Calu3 (cell line): ENCODE measurements at regions not wholly inside any gene's neighbourhood (a gene's known extent, or its start where the extent isn't known, plus 50 kb on each side); places are given as distances from the start of the nearest gene placed in this dataset.
"Not testable (repeated sequence)": the region's sequence is repeated elsewhere in the genome, so short reads cannot be mapped to it uniquely, and the experiment has no call there.

Experiments
- BruUV-seq: library from RNA; stranded (reverse); fragments of 400-500 nt; replicated peaks from 2 replicates; lab custom pipeline; 2021; lab: Mats Ljungman, UMichigan
- CTCF ChIA-PET: fragments of 300-600 bp; sonication (Branson Sonifier 250); formaldehyde crosslinking; loops from one replicate; lab custom pipeline; 2022; ENCODE audit warnings: antibody characterized with exemption; lab: Charles Lee
- DNase-seq: peaks from one replicate; pipeline ENCODE4 v3.0.0; 2022
- H3K27ac Mint-ChIP-seq: one replicate; pipeline ENCODE4 v1.8.0; 2022; ENCODE audit warnings: mixed read lengths; ENCODE audit not compliant: unreplicated experiment
- H3K27me3 Mint-ChIP-seq: one replicate; pipeline ENCODE4 v1.8.0; 2022; ENCODE audit warnings: mixed read lengths; ENCODE audit not compliant: unreplicated experiment
- H3K36me3 Mint-ChIP-seq: one replicate; pipeline ENCODE4 v1.8.0; 2022; ENCODE audit warnings: mild to moderate bottlenecking, moderate library complexity, mixed read lengths; ENCODE audit not compliant: insufficient read depth, unreplicated experiment
- H3K4me1 Mint-ChIP-seq: one replicate; pipeline ENCODE4 v1.8.0; 2022; ENCODE audit warnings: mild to moderate bottlenecking, low read depth, mixed read lengths; ENCODE audit not compliant: unreplicated experiment
- H3K4me3 Mint-ChIP-seq: one replicate; pipeline ENCODE4 v1.8.0; 2022; ENCODE audit warnings: mild to moderate bottlenecking, low read depth, moderate library complexity, mixed read lengths; ENCODE audit not compliant: unreplicated experiment
- H3K9me3 Mint-ChIP-seq: one replicate; pipeline ENCODE4 v1.8.0; 2022; ENCODE audit warnings: low read depth, mixed read lengths; ENCODE audit not compliant: unreplicated experiment
- intact Hi-C: fragments of 100-400 bp; cut with micrococcal nuclease; formaldehyde crosslinking; loops from one replicate; pipeline ENCODE4 v1.10.0; 2022; ENCODE audit not compliant: unreplicated experiment
- TF ChIP-seq, protein P1 (sequence below): fragments of 200-600 bp; IDR thresholded peaks from one replicate; pipeline ENCODE4 v1.8.0; 2022; ENCODE audit warnings: antibody characterized with exemption; ENCODE audit not compliant: unreplicated experiment

DNA sequence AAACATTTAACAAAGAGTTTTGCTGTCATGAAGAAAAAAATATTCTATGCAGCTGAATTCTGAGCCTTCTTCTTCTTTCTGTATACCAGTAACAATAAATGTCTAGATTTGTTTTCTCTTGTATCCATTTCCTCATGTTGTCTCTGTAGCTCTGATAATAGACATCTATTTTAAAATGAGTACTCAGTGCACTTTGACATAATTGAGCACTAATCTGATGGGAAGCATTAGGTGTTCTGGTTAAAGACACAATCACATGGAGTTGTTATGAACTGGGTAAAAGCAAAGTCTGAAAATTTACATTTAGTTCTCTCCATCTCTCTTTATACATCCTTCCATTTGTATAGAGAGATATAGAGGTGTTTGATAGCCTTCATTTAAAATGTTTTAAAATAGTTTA is 230.0 kb downstream of the BCHE start:
- intact Hi-C loops = no loop called here
- Mint-ChIP-seq H3K4me3 (no peak overlapping the region), H3K36me3 (no peaks in the 10 kb centered on the region), H3K4me1 (no peaks in the 10 kb centered on the region), H3K9me3 (peaks cover 2% of the 10 kb centered on the region), H3K27me3 (no peaks in the 10 kb centered on the region), H3K27ac (no peak overlapping the region)
- DNase-seq = no peak
- TF ChIP-seq, protein P1, sequence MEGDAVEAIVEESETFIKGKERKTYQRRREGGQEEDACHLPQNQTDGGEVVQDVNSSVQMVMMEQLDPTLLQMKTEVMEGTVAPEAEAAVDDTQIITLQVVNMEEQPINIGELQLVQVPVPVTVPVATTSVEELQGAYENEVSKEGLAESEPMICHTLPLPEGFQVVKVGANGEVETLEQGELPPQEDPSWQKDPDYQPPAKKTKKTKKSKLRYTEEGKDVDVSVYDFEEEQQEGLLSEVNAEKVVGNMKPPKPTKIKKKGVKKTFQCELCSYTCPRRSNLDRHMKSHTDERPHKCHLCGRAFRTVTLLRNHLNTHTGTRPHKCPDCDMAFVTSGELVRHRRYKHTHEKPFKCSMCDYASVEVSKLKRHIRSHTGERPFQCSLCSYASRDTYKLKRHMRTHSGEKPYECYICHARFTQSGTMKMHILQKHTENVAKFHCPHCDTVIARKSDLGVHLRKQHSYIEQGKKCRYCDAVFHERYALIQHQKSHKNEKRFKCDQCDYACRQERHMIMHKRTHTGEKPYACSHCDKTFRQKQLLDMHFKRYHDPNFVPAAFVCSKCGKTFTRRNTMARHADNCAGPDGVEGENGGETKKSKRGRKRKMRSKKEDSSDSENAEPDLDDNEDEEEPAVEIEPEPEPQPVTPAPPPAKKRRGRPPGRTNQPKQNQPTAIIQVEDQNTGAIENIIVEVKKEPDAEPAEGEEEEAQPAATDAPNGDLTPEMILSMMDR = no peak
- CTCF ChIA-PET = no interaction called here
- no TSS peak for BruUV-seq

DNA sequence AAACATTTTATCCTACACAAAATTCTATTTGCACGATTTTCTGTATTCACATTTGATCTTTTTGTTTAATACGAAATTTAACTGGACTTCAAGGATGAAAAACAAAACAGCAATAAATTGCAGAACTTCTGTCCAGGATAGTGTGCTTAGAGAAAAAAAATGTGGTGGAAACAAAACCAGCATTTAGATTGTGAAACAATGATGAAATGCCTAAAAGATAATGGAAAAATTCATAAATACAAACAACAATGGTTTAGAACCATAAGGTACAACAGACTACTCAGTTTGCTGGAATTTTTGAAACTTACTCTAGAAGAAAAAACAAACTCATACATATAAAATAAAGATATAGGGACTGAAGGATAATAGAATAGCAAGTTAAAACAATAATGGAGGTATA is 234.0 kb downstream of the BCHE start:
- intact Hi-C loops = no loop called here
- no peak overlapping the region for H3K4me3 Mint-ChIP-seq
- CTCF ChIA-PET = interaction anchor here (0.5 kb wide), 1 partner anchor 29 kb away, joined by 3 read pairs; no protein-coding TSS in a partner anchor
- no peaks in the 10 kb centered on the region for H3K27me3 Mint-ChIP-seq
- peaks cover 2% of the 10 kb centered on the region for H3K9me3 Mint-ChIP-seq
- no peak overlapping the region for H3K27ac Mint-ChIP-seq
- TF ChIP-seq, protein P1 = no peak
- no peaks in the 10 kb centered on the region for H3K36me3 Mint-ChIP-seq
- no peaks in the 10 kb centered on the region for H3K4me1 Mint-ChIP-seq
- BruUV-seq = no TSS peak
- no peak for DNase-seq

DNA sequence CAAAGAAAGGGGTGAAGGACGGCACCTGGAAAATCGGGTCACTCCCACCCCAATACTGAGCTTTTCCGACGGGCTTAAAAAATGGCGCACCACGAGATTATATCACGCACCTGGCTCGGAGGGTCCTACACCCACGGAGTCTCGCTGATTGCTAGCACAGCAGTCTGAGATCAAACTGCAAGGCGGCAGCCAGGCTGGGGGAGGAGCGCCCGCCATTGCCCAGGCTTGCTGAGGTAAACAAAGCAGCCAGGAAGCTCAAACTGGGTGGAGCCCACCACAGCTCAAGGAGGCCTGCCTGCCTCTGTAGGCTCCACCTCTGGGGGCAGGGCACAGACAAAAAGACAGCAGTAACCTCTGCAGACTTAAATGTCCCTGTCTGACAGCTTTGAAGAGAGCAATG is 264.7 kb downstream of the BCHE start:
- H3K36me3 Mint-ChIP-seq, H3K27ac Mint-ChIP-seq, CTCF ChIA-PET, H3K27me3 Mint-ChIP-seq, DNase-seq, intact Hi-C loops, H3K4me3 Mint-ChIP-seq, BruUV-seq, H3K9me3 Mint-ChIP-seq: not testable (repeated sequence)
- peaks cover 16% of the 10 kb centered on the region for H3K4me1 Mint-ChIP-seq

DNA sequence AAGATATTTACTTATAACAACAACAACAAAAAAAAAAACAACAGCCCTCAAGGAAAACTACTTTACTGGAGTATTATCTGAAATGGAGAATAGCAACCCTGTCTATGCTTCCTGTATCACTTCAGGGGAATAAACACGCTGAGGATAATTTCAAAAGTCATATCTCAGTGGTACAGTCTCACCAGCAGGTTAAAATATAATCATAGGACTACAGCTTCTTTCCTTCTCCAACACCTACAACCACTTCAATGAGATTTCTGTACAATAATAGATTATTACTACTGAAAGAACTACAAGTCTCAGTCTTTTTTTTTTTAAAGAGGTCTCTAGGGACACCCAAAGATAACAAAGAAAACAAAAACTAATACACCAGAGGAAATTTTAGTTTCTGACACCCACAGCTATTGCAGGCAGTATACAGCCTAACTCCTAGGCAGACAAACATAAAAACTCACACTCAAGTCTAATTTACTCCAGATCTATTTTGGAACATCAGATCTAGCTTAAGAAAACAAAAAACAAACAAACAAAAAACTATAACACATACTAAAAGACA is 268.2 kb downstream of the BCHE start:
- Mint-ChIP-seq H3K36me3 (no peaks in the 10 kb centered on the region), H3K27me3 (no peaks in the 10 kb centered on the region), H3K27ac (peak overlapping the region; percentile 55), H3K9me3 (no peaks in the 10 kb centered on the region), H3K4me1 (peaks cover 16% of the 10 kb centered on the region), H3K4me3 (peak overlapping the region; percentile 33)
- no TSS peak for BruUV-seq
- no peak for DNase-seq
- TF ChIP-seq, protein P1 = no peak
- CTCF ChIA-PET = no interaction called here
- intact Hi-C loops = no loop called here

DNA sequence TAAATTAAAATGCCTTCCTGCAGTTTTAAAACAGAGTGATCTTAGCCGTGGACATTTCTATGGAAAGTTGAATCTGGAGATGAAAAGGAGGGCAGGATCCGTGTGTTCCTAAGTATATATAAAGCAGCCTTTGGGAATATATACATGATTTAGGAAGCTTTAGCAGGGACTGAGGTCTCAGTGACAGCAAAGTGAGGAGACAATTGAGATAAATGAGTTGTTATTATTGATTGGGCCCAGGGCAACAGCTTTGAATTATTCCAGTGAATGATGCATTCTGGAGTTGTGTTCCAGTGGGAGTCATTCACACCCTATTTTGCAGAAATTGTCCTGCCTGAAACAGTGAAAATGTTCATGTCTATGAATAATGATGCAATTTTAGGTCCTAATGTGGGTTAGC is 281.4 kb downstream of the BCHE start:
- no peaks in the 10 kb centered on the region for H3K4me1 Mint-ChIP-seq
- H3K27ac Mint-ChIP-seq = no peak overlapping the region
- DNase-seq = no peak
- H3K27me3 Mint-ChIP-seq = no peaks in the 10 kb centered on the region
- no peak overlapping the region for H3K4me3 Mint-ChIP-seq
- H3K9me3 Mint-ChIP-seq = no peaks in the 10 kb centered on the region
- intact Hi-C loops = no loop called here
- H3K36me3 Mint-ChIP-seq = no peaks in the 10 kb centered on the region
- BruUV-seq = no TSS peak
- TF ChIP-seq, protein P1 = no peak
- CTCF ChIA-PET = no interaction called here
